HepG2 (cell line): ENCODE measurements at regions not wholly inside any gene's neighbourhood (a gene's known extent, or its start where the extent isn't known, plus 50 kb on each side); places are given as distances from the start of the nearest gene placed in this dataset.

Source experiments
- ATAC-seq: fragments of 200-7000 bp; cut with Tn5 transposase; 3 replicates; pipeline ENCODE4 v1.9.1; 2020; ENCODE audit warnings: mild to moderate bottlenecking, moderate library complexity
- BruUV-seq: library from RNA; stranded (reverse); fragments of 400-500 nt; replicated peaks from 2 replicates; lab custom pipeline; 2021; lab: Mats Ljungman, UMichigan
- CTCF ChIA-PET: fragments of 300-600 bp; formaldehyde crosslinking; extraction: SDS; loops from one replicate; lab custom pipeline; 2021; ENCODE audit warnings: low total read pairs, inconsistent platforms, low intra/inter-chr PET ratio; lab: Yijun Ruan, JAX
- POLR2A ChIA-PET: fragments of 350-600 bp; sonication (Branson Sonifier 250); formaldehyde crosslinking; loops from one replicate; lab custom pipeline; 2020; ENCODE audit warnings: antibody characterized with exemption, inconsistent platforms; lab: Yijun Ruan, JAX
- DNase-seq: peaks from one replicate; pipeline ENCODE4 v3.0.0-alpha.2; 2015; ENCODE audit warnings: low spot score
- FAIRE-seq: peaks from 3 replicates; lab custom pipeline; 2011; peaks lifted over from hg19 to GRCh38; lab: Jason Lieb, UNC
- H2AFZ ChIP-seq: one replicate; pipeline ENCODE4 v1.6.1; 2011; ENCODE audit warnings: low read length, inconsistent platforms
- H3K27ac ChIP-seq: fragments of 300-600 bp; 3 replicates; pipeline ENCODE4 v1.8.0; 2011; ENCODE audit warnings: mixed run types, mild to moderate bottlenecking, mixed read lengths, low read length, inconsistent platforms; ENCODE audit not compliant: insufficient read depth; ENCODE audit errors: extremely low read length
- H3K27me3 ChIP-seq, 2 experiments: fragments of 200-600 bp in 1 of 2; 2 replicates in 1 of 2; 3 replicates in 1 of 2; pipeline versions ENCODE4 v1.6.0 to v1.8.0; 2011; ENCODE audit warnings: low read length in 2 of 2, mild to moderate bottlenecking in 2 of 2, moderate library complexity in 2 of 2, inconsistent platforms in 1 of 2; ENCODE audit not compliant: insufficient read depth in 2 of 2, control insufficient read depth in 1 of 2
- H3K36me3 ChIP-seq, 2 experiments: fragments of 200-600 bp in 1 of 2; replicated peaks in 1 of 2; 2 replicates in 1 of 2; 3 replicates in 1 of 2; pipeline versions ENCODE4 v1.5.1 to v1.8.0; 2011; ENCODE audit warnings: low read length in 2 of 2, inconsistent platforms in 1 of 2; ENCODE audit not compliant: insufficient read depth in 2 of 2, control insufficient read depth in 1 of 2
- H3K4me1 ChIP-seq: 2 replicates; pipeline ENCODE4 v1.5.1; 2012; ENCODE audit warnings: low read length, inconsistent platforms; ENCODE audit not compliant: insufficient read depth
- H3K4me2 ChIP-seq: 2 replicates; pipeline ENCODE4 v1.6.0; 2011; ENCODE audit warnings: low read depth, low read length, inconsistent platforms
- H3K4me3 ChIP-seq, 3 experiments: fragments of 200-600 bp in 1 of 3; sonication (generic), shearing (Covaris generic) in 1 of 3; replicated peaks in 1 of 3; 2 replicates each; pipeline ENCODE4 v1.5.1; 2011 to 2016; ENCODE audit warnings: low read length in 3 of 3, inconsistent platforms in 2 of 3, low read depth in 2 of 3, mild to moderate bottlenecking in 2 of 3, control low read depth in 1 of 3, mixed read lengths in 1 of 3; ENCODE audit not compliant: insufficient read depth in 1 of 3
- H3K79me2 ChIP-seq: one replicate; pipeline ENCODE4 v1.6.1; 2011; ENCODE audit warnings: low read length, inconsistent platforms; ENCODE audit not compliant: insufficient read depth
- H3K9ac ChIP-seq: 2 replicates; pipeline ENCODE4 v1.6.0; 2011; ENCODE audit warnings: mild to moderate bottlenecking, low read depth, low read length, inconsistent platforms; ENCODE audit not compliant: insufficient read depth
- H3K9me3 ChIP-seq: 2 replicates; pipeline ENCODE4 v1.5.1; 2012; ENCODE audit warnings: mild to moderate bottlenecking, low read length
- H4K20me1 ChIP-seq: 2 replicates; pipeline ENCODE4 v1.6.0; 2011; ENCODE audit warnings: inconsistent platforms, mild to moderate bottlenecking, low read length, moderate library complexity; ENCODE audit not compliant: insufficient read depth
- HINFP ChIP-seq: sonication (generic); formaldehyde crosslinking; IDR thresholded peaks from 2 replicates; pipeline ENCODE4 v1.4.0; 2020; ENCODE audit warnings: low read depth, mild to moderate bottlenecking, missing genetic modification reagents
- HOXA3 ChIP-seq: sonication (generic); formaldehyde crosslinking; IDR thresholded peaks from 2 replicates; pipeline ENCODE4 v1.5.0; 2020; ENCODE audit warnings: missing genetic modification reagents
- NFKBIZ ChIP-seq: IDR thresholded peaks from 2 replicates; pipeline ENCODE4 v1.6.1; 2018; ENCODE audit warnings: missing genetic modification reagents, missing compliant biosample characterization
- PHF20 ChIP-seq: sonication (generic); formaldehyde crosslinking; IDR thresholded peaks from 2 replicates; pipeline ENCODE4 v1.5.0; 2020; ENCODE audit warnings: mild to moderate bottlenecking, missing genetic modification reagents
- PHF21A ChIP-seq: sonication (generic); formaldehyde crosslinking; IDR thresholded peaks from 2 replicates; pipeline ENCODE4 v1.5.0; 2020; ENCODE audit warnings: mild to moderate bottlenecking, missing genetic modification reagents
- PRMT3 ChIP-seq: sonication (generic); formaldehyde crosslinking; IDR thresholded peaks from 2 replicates; pipeline ENCODE4 v1.8.1; 2022; ENCODE audit warnings: low read depth, mild to moderate bottlenecking, moderate library complexity, missing genetic modification reagents, borderline replicate concordance
- SRSF1 ChIP-seq: fragments of 200-400 bp; formaldehyde crosslinking; optimal IDR thresholded peaks from 2 replicates; pipeline ENCODE3; 2017; ENCODE audit warnings: mild to moderate bottlenecking, low read depth, low read length, moderate library complexity
- TAF15 ChIP-seq: fragments of 200-400 bp; formaldehyde crosslinking; IDR thresholded peaks from one replicate; pipeline ENCODE4 v1.6.1; 2018; ENCODE audit warnings: mild to moderate bottlenecking, low read depth, low read length; ENCODE audit not compliant: poor library complexity, severe bottlenecking
- ZNF124 ChIP-seq: sonication (generic); formaldehyde crosslinking; IDR thresholded peaks from 2 replicates; pipeline ENCODE4 v1.4.0; 2020; ENCODE audit warnings: missing genetic modification reagents
- ZNF138 ChIP-seq: sonication (generic); formaldehyde crosslinking; IDR thresholded peaks from 2 replicates; pipeline ENCODE4 v1.5.0; 2020; ENCODE audit warnings: mild to moderate bottlenecking, low read depth, missing genetic modification reagents
- WGBS: methylation state at CpG from one replicate; pipeline ENCODE4 v1.1.6; 2017; ENCODE audit warnings: low lambda C conversion rate; 5-methylcytosine and 5-hydroxymethylcytosine counted together
- in situ Hi-C: cut with HindIII; loops from 2 replicates; pipeline ENCODE4 v1.10.0; 2017; ENCODE audit warnings: low pct_unique_long_range_greater_than_20kb; ENCODE audit not compliant: extremely low pct_ligation_motif_present
- intact Hi-C: fragments of 100-400 bp; cut with micrococcal nuclease; formaldehyde crosslinking; loops from one replicate; pipeline ENCODE4 v1.10.0; 2022; ENCODE audit not compliant: unreplicated experiment
- TF ChIP-seq, protein P1 (sequence below): sonication (generic); formaldehyde crosslinking; IDR thresholded peaks from 2 replicates; pipeline ENCODE4 v1.5.0; 2020; ENCODE audit warnings: mild to moderate bottlenecking, missing genetic modification reagents
- TF ChIP-seq, protein P2 (sequence below): IDR thresholded peaks from 2 replicates; pipeline ENCODE4 v1.6.1; 2012; ENCODE audit warnings: inconsistent platforms

DNA sequence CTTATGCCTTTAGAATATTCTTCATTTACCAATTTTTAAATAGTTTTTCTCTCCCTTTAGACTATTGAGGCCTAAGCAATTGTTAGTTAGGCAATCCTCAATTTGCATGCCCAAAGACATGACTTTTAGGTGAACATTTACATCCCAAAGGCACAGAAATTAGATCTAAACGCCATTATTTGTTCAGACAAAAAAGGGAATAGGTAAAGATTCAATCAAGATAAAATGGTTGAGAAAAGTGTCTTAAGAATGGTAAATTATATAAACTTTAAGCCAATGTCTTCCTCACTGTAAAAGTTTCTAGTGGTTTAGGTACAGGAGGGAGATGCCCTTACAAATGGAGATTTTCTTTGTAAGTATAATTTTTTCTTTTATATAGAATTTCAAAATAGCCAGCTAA is 50.2 kb upstream of the MME start (continued):
- TF ChIP-seq, protein P1, sequence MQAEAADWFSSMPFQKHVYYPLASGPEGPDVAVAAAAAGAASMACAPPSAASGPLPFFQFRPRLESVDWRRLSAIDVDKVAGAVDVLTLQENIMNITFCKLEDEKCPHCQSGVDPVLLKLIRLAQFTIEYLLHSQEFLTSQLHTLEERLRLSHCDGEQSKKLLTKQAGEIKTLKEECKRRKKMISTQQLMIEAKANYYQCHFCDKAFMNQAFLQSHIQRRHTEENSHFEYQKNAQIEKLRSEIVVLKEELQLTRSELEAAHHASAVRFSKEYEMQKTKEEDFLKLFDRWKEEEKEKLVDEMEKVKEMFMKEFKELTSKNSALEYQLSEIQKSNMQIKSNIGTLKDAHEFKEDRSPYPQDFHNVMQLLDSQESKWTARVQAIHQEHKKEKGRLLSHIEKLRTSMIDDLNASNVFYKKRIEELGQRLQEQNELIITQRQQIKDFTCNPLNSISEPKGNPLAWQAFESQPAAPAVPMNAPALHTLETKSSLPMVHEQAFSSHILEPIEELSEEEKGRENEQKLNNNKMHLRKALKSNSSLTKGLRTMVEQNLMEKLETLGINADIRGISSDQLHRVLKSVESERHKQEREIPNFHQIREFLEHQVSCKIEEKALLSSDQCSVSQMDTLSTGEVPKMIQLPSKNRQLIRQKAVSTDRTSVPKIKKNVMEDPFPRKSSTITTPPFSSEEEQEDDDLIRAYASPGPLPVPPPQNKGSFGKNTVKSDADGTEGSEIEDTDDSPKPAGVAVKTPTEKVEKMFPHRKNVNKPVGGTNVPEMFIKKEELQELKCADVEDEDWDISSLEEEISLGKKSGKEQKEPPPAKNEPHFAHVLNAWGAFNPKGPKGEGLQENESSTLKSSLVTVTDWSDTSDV (CRISPR knock-in tag) = no peak
- no peak for TF ChIP-seq PHF20

GRCh38 chr3:155026999-155027591 is 53.0 kb upstream of the MME start:
- FAIRE-seq = no peak
- DNase-seq = no peak
- Histone ChIP-seq H3K79me2 (no peaks in the 10 kb centered on the region), H3K4me3 (no peak overlapping the region), H3K4me2 (no peak overlapping the region), H3K4me1 (no peaks in the 10 kb centered on the region), H2AFZ (no peak overlapping the region), H3K27me3 (no peaks in the 10 kb centered on the region; a peak in 1 of 5 replicates), H4K20me1 (no peaks in the 10 kb centered on the region), H3K9me3 (no peaks in the 10 kb centered on the region), H3K27ac (no peak overlapping the region), H3K36me3 (no peaks in the 10 kb centered on the region), H3K9ac (no peak overlapping the region)
- ChIA-PET POLR2A (no interaction called here), CTCF (no interaction called here)
- WGBS = 26% methylated on average over 2 of the region's 2 CpGs
- intact Hi-C loops (no loop called here), in situ Hi-C loops (no loop called here)
- BruUV-seq = no TSS peak
- ATAC-seq = no peak
- TF ChIP-seq PRMT3 (CRISPR knock-in tag) (no peak), ZNF124 (no peak), TAF15 (no peak), HOXA3 (CRISPR knock-in tag) (no peak), ZNF138 (CRISPR knock-in tag) (no peak), PHF21A (CRISPR knock-in tag) (no peak), NFKBIZ (CRISPR knock-in tag) (no peak), HINFP (CRISPR knock-in tag) (no peak), SRSF1 (no peak)
- TF ChIP-seq, protein P2, sequence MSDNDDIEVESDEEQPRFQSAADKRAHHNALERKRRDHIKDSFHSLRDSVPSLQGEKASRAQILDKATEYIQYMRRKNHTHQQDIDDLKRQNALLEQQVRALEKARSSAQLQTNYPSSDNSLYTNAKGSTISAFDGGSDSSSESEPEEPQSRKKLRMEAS = no peak
